ENCODE measurements at regions not wholly inside any gene's neighbourhood (a gene's known extent, or its start where the extent isn't known, plus 50 kb on each side); places are given as distances from the start of the nearest gene placed in this dataset.

DNA sequence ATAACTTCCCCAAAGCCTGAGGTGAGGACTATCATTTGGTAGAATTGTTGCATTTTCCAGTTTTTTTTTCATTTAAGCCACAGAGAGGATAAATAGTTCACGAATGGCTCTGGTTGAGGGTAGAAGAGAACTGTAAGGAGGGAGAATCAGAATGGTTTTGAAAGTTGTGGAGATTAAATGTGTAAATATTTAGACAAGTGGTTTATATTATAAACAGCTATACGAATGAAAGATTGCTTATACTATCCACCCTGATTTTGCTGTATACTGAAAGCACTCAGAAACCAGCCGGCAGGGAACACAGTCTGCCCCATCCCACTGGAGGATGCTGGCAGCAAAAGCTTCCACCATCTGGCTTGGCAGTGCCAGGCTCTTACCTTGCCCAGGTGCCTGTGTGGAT, 341.1 kb downstream of the RAPGEF2 start:
- no peak for DNase-seq (ENCODE audit: low read depth in 4 of 4, low spot score in 3 of 4)

DNA sequence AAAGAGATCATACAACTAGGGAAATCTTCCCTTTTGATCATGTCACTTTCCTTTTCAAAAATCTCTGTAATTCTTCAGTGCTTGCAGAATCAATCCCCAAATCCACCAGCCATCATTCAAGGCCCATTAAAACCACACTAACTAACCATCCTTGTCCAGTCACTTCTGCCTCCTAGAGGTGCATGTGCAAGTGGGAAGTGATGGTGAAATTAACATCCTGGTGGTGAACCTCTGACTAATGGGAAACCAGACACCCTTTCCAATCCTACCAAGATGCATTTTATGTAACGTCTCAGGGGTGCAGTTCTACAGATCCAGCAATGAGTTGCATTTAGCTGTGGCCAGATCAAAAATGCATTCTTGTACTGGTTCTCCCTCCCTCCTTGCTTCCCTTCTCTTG, 341.8 kb downstream of the RAPGEF2 start:
- no peak for DNase-seq (ENCODE audit: low read depth in 4 of 4, low spot score in 3 of 4)

DNA sequence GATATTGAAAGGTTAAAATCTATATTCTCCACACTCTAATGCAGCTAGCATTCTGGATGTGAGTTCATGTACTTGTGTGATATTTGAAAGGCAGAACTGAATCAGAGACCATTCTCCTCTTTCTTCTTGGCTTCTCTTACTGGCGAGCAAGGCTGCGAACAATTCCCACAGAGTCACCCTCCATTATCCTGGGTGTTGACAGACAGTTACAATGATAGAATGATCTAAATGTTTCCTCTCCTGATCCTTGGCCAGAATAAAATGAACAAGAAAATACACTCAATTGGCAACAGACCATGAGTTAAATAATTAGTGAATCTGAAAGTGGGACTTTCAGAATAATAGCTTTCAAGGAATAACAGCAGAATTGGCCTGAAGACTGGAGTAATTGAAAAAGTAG, 342.8 kb downstream of the RAPGEF2 start:
- DNase-seq (ENCODE audit: low read depth in 4 of 4, low spot score in 3 of 4) = no peak

DNA sequence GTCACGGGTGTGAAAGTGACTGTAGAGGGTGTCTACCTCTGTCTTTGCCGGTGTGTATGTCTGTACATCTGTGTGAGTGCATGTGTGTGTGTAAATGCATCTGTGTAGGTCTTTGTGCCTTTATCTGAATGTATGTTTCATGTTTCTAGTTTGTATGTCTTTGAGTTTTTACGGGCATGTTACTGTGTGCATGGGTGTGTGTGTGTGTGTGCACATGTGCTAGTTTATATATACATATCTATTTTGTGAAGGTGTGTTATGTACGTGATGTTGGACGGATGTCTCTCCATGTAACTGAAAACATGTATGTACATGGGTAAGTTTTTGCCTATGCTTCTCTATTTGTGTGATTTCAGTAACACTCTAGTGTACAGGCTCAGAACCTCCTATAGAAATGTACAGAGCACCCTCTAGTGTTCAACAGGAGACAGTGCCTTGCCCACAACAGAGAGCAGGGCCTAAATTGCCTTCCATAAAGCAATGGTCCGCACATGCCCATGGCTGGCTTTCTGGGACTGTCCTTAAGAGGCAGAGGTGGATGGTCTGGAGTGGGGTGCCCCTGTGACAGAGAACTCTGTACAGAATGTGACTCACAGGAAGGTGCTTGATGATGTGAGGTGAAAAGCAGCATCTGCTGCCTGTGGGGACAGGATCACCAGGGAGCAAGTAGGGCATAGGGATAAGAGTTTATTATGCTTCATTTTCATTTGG, 343.5 kb downstream of the RAPGEF2 start:
- peak; percentile 38 to 60 (median 49) for DNase-seq (ENCODE audit: low read depth in 4 of 4, low spot score in 3 of 4)

DNA sequence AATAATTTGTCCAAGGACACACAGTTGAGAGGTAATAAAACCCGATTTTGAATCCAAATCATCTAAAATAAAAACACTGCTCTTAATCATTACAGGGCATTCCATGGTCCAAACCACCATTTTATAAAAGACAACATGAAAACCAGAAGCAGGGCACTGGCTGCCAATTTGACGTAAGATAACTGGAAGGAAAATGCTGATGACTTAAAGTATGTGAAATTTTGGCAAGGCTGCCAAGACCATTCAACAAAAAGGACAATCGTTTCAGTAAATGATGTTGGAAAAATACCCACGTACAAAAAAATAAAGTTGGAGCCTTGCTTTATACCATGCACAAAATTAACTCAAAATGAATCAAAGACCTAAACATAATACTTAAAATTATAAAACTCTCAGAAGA, 344.4 kb downstream of the RAPGEF2 start:
- no peak for DNase-seq (ENCODE audit: low read depth in 4 of 4, low spot score in 3 of 4)

DNA sequence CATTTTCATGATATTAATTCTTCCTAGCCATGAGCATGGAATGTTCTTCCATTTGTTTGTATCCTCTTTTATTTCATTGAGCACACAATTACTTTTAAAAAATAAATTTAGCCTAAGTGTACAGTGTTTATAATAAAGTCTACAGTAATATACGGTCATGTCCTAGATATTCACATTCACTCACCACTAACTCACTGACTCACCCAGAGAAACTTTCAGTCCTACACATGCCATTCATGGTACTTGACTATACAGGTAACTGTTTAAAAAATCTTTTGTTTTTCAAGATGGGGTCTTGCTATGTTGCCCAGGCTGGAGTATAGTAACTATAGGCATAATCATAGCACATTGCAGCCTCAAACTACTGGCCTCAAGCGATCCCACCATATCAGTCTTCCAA, 348.1 kb downstream of the RAPGEF2 start:
- no peak for DNase-seq (ENCODE audit: low read depth in 4 of 4, low spot score in 3 of 4)

DNA sequence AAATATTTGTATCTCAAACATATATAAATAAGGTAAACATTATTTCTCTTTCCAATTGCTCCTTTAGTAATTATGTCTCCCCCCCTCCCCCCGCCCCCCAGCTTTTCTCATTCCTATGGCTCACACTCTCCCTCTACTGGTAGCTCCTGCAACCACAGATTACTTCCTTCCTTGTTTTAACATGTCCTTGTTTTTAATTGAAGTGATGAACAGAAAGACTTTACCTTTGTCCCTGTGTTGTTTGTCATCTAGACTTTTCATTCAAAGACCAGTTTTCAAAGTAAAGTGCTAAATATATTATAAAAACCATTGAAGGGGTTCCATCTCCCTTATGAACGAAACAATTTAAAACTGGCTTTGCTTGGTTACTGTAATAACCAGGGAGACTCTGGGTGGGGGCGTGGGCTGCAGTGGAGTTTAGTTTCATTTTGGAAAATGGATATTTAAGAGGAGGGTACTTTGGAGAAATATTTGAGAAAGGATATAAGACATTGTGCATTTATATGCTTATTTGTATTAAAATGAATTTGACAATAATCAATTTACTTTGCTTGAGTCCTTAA, 352.9 kb downstream of the RAPGEF2 start:
- peak in 1 of 4 donors; percentile 14 for DNase-seq (ENCODE audit: low read depth in 4 of 4, low spot score in 3 of 4)

DNA sequence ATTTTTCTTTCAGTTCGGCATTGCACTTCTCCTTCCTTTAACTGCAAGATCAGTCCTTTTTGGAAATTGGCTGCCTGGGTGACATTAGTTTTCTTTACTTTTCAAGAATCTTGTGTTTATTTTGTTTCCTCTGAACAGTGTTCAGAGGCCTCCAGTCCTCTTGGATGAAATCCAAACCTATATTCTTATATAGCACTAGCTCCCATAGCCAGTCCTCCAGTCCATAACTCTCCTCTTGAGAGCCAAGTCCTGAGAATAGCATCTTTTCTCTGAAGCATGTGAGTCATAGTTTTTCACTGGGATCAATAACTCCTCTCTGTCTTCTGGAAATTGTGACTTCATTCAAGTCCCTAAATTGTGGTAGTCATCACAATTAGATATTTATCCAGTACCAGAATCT, 357.5 kb downstream of the RAPGEF2 start:
- DNase-seq (ENCODE audit: low read depth in 4 of 4, low spot score in 3 of 4) = no peak

DNA sequence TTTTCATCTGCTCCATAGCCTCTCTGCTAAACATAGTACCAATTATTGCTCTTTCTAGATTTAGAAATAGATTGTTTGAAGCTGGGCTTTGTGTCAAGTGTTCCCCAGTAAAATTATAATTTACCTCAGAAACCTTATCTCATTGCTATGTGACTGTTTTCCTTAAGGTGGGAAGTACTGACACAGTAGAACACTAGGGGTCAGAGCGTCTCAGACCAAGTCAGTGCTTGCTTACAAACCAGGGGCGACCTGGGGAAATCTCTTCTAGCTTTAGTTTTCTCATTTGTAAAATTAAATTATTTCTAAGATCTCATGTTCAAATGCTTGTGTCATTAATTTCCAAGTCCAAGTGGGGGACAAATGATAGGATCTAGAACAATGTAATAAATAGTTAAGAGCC, 360.4 kb downstream of the RAPGEF2 start:
- DNase-seq (ENCODE audit: low read depth in 4 of 4, low spot score in 3 of 4) = no peak

DNA sequence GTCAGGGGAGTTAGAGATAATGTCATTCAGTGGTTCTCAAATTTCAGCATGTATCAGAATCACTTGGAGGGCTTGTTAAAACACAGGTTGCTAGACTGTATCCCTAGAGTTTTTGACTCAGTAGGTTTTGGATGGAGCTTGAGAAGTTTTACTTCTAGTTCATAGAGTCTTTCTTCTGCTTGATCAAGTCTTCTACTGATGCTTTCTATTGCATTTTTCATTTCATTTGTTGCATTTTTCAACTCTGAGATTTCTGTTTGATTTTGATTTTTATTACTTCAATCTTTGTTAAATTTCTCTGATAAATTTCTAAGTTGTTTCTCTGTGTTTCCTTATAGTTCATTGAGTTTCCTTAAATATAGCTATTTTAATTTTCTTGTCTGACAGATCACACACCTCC, 361.4 kb downstream of the RAPGEF2 start:
- DNase-seq (ENCODE audit: low read depth in 4 of 4, low spot score in 3 of 4) = no peak

DNA sequence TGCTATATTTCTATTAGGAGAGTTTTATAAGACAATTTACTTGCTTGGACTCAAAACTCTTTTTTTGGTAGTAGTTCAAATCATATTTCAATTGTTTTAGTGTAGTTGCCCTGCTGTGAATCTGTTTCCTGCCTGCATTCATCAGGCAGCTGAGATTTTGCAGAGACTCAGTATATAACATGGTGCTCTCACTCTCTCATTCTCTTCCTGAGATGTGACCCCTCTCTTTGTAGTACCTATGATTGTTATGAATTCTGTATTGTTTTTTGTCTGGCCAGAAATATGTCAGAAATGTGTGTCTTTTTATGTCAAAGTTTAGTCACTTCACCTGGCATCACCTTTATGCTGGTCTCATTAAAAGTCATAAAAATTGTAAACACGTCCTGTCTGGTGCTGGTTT, 374.0 kb downstream of the RAPGEF2 start:
- no peak for DNase-seq (ENCODE audit: low read depth in 4 of 4, low spot score in 3 of 4)

DNA sequence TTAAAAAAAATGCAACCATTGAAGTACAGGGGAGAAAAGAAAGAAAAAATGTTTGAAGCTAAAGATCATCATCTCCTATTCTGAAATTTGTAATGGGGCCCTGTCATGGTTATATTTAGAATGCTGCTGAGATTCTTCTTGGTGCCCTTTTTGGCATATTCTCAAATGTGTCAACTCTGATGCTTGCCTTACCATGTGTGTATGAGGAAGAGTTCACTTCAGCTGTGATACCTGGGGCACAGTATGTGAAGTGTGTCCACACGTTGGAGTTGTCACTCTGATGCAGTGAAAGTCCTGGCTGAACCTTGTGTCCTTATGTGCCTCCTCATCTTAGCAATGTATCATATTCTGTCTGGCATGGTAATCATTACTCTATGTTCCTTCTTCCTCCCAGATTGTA, 377.9 kb downstream of the RAPGEF2 start:
- no peak for DNase-seq (ENCODE audit: low read depth in 4 of 4, low spot score in 3 of 4)

DNA sequence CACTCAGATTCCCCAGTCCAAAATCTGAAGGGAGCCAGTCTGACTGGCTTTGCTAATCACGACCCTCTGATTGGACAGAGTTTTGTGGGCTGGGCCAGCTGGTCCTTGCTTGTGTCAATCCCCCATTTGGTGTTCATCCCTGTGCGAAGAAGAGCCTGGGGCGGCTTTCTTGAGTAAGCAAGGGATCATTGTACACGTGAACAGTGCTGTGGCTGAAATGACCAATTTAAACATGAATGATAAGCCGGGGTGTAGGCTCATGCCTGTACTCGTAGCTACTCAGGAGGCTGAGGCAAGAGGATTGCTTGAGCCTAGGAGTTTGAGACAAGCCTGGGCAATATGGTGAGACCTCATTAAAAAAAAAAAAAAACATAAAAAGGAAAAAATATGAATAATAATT, 379.1 kb downstream of the RAPGEF2 start:
- DNase-seq (ENCODE audit: low read depth in 4 of 4, low spot score in 3 of 4) = no peak

DNA sequence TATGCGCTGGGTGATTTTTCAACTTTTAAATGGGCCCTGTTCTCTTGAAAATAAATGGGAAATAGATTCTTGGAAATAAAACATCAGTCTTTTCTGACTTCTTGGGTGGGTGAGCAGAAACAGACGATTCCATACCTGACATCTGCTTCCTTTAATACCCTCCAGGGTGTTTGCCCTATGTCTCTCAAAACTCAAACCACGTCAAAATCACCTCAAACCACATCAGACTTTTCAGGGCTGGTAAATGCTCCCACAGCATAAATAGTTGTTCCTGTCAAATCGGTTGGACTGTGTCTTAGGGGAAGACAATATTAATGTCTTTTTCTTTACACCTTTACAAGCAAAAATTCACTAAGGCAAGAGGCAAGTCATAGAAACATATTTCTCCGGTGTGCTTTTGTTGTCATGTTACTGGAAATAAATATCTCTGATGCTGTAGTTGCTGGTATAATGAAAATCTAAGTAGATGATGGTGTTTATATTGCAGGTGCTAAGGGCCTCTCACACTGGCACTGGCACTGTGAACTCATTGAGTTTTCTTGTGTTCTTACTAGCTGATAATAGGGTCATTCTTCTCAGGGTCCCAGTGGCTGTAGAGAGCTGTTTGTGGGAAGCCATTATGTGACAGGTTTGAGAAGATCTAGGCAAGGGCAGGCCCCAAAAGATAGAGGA, 380.4 kb downstream of the RAPGEF2 start:
- no peak for DNase-seq (ENCODE audit: low read depth in 4 of 4, low spot score in 3 of 4)

DNA sequence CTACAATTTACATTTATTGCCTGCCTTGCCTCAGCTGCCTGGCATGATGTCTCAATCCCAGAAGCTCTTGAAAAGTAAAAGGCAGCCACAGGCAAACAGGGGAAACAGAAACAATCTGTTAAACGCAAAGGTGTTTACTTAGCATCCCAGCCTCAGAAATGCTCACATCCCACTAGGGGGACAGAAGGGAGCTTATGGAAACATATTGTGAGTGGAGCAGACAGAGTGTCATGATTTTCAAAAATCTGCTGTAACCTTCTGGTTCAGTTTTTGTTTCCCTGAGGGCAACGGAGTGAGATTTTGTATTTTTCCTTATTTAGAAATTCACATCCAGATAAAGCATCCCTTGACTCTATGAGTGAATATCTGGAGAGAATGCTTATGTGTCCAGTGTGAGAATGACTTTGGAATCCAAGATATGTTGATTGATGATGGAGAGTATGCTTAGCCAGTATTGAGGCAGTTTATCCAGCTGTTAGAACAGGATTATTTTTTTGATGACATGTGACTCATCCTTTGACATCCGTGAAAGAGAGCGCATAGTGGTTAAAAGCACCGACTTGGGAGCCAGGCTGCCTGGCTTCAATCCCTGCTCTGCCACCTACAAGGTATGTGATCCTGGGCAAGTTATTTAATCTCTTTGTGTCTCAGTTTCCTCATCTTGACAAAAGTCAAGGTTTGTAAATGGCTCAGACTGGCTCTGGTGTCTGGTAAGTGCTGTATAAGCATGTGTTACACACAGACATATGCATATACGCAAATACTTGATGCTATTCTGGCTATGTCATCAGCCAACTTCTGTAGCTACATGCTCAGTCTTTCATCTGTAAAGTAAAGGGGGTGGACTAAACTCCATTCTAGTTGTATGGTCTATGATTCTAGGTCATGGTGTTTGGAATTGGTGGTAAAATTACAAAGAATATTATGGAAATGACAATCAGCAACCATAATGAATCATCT, 381.2 kb downstream of the RAPGEF2 start:
- DNase-seq (ENCODE audit: low read depth in 4 of 4, low spot score in 3 of 4) = no peak

DNA sequence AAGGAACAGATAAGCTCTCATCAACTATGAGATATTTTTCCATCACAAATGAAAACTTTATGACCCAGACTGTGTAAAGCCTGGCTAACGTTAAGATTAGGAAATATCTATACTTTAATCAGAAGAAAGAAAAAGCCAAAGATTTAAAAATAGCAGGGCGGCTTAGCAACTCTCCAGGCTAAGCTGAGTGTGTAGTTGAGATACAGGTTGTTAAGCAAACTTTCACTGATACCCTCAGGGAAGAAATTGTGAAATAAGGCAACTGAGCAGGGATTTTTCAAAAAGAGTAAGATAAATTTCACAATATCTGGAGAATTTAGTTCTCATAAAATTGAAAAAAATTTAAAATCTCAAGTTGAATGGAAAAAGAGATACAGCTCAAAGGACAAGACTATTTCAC, 382.0 kb downstream of the RAPGEF2 start:
- DNase-seq (ENCODE audit: low read depth in 4 of 4, low spot score in 3 of 4) = no peak

DNA sequence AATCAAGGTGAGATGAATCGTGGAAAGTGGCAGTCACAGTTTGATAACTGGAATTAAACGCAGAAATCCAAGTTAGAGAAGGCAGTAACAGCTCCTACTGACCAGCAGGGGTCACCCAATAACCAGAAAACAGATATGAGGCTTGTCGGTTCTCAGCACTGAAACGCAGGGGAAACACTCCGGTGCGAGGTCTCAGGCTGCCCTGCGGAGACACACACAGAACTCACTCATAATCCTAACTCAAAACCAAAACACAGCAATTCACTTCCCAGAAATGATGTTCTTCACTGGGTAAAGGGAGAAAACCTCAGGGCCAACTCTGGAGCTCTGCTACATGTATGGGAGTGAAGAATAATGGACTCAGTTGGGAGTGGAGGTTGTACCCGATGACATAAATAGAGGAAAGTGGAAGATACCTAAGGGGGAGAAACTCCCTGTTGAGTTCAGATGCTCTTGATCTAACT, 384.4 kb downstream of the RAPGEF2 start:
- peak; percentile 48 to 71 (median 58) for DNase-seq (ENCODE audit: low read depth in 4 of 4, low spot score in 3 of 4)

DNA sequence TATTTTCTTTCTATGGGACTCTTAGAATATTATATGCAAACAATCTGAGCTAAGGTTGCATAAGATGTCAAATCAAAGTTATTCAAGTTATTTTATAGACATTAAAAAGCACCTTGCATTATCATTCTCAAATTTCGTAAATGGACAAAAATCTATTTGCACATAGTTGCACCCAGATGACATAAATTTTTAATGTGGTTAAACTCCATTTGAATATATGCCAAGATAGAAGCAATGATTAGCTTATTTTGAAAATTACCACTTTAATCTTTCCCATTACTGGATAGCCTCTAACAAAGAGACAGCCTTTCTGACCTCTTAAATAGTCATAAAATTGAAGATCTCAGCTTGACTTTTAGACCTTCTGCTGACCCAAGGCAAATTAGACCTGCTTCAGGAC, 386.8 kb downstream of the RAPGEF2 start:
- DNase-seq (ENCODE audit: low read depth in 4 of 4, low spot score in 3 of 4) = no peak

DNA sequence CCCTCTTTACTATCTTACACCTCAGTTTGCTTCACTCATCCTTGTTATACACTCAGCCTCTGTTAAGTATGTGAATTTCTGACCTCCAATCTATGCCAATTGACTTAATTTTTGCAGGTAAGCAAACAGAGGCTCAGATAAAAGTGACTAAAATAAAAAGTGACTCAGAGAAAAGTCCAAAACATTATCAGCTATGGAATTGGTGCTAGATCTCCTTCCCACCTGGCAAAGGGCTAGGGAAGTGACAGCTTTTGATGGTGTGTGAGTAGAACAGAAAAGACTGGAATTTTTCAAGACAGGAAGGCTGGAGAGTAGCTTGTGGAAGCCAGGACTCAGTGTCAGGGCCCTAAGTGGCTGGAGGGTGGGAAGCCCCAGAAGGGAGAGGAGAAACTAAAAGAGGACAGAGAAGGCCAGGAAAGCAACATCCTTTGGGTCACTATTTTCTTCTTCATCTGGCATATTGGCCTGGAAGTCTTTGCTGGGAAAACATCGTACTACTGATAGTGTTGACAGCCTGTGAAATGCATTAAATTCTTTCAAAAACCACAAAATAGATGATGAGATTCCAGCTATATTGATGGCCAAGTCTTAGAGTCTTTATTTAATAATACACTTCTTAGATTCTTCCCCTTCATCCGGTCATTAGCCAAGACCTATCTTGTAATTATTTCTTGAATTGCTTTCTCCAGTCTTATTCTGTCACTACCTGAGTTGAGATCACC, 392.8 kb downstream of the RAPGEF2 start:
- DNase-seq (ENCODE audit: low read depth in 4 of 4, low spot score in 3 of 4) = no peak

DNA sequence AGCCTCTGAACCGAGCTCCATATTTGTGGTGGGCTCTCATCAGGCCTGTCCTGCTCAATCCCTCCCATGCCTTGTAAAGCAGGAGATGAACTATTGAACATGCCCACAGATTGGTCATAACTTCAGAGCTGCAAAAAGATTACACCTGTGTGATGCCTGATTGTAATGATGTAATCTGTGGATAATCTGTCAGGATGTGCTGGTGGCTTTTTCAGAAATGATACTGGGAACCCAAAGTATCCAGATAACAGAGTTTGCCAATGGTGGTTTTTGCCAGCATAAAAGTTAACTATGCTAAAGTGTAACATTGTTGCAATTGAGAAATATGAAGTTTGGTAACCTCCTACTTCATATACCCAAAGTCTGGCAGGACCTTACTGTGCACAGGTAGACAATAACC, 393.4 kb downstream of the RAPGEF2 start:
- DNase-seq (ENCODE audit: low read depth in 4 of 4, low spot score in 3 of 4) = no peak

Data from left renal pelvis (tissue), 4 donors.